SW480 (cell line): ENCODE measurements at regions not wholly inside any gene's neighbourhood (a gene's known extent, or its start where the extent isn't known, plus 50 kb on each side); places are given as distances from the start of the nearest gene placed in this dataset.

Experiments used
- DNase-seq: peaks from one replicate; pipeline ENCODE4 v3.0.0-alpha.2; 2016; ENCODE audit warnings: low spot score

DNA sequence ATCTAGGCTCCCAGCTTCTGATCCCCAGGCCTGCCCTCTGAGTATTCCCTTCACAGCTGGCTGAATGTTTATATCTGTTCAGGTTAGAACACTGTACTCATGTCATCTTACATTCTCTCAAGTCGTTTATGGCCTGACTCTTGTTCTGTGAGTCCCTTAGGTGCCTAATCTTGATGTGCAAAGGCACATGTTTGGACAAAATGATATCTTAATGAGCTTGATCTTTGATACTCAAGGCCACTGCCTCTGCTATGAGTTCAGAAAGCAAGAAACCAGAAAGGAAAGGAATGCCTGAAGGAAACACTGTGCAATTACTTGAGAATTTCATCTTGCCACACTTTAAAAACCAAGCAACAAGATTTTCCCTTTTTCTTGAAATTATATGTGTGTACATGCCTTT lies 391.8 kb upstream of the ZNF608 start:
- DNase-seq, result no peak

- DNase-seq, result no peak
These were observed 393.2 kb upstream of the ZNF608 start for GRCh38 chr5:125139590-125139989.

GRCh38 chr5:125140220-125140619 lies 393.8 kb upstream of the ZNF608 start:
- no peak for DNase-seq

- DNase-seq, result no peak
These were observed 394.4 kb upstream of the ZNF608 start for GRCh38 chr5:125140855-125141254.

- no peak for DNase-seq
These were observed 396.0 kb upstream of the ZNF608 start for GRCh38 chr5:125142458-125142857.

DNA sequence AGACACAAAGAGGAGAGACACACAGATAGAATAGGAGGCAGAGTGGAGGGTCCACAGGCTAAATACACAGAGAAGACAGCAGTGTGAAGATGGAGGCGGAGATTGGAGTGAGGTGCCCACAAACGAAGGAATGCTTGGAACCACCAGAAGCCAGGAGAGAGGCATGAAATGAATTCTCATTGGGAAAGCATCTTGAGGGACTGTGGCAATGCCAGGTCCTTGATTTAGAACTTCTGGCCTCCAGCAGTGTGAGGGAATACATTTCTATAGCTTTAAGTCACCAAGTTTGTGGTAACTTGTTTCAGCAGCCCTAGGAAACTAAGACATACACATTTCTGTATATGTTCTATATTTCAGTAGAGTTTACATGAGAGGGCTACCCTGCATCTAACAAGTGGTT lies 396.6 kb upstream of the ZNF608 start:
- DNase-seq, result no peak

DNA sequence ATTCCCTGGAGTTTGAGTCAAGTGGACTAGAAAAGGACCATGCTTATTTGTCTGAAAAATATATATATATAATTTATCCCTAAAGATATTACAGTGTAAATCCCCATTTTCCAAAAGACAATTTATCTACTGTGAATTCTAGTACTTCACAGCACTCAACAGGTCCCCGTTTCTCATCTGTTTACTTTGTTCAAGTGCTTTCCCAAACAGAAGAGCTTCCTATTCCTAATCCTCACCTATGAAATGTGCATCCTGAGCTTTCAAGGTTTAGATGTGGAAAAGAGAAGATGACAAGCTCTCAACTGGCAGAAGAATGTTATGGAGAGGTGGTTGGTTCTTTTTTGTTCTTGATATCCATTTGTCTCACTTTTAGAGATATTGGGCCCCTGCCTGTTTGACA lies 401.6 kb upstream of the ZNF608 start:
- DNase-seq, result no peak

DNA sequence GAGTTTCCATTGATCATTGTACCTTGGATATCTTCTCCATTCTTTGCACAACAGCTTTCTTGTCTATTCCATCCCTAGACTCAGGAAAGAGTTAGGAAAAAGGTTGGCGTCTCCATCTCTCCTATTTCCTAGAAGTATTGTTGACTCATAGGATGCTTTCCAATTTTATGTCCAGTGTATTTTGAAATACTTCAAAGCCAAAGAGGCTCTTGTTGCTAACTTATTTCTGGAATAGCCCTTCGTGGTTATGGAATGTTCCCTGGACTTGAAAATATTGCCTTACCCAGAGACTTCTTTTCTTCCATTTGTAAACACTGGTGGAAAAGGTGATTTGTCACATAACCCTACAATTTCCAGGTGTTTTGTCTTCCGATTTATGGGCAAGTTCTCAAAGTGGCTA lies 402.3 kb upstream of the ZNF608 start:
- no peak for DNase-seq

GRCh38 chr5:125149110-125149509 lies 402.7 kb upstream of the ZNF608 start:
- no peak for DNase-seq

GRCh38 chr5:125149527-125149926 lies 403.1 kb upstream of the ZNF608 start:
- DNase-seq, result no peak

GRCh38 chr5:125150041-125150669 lies 403.7 kb upstream of the ZNF608 start:
- DNase-seq, result no peak

GRCh38 chr5:125151150-125151900 lies 404.9 kb upstream of the ZNF608 start:
- DNase-seq, result no peak

DNA sequence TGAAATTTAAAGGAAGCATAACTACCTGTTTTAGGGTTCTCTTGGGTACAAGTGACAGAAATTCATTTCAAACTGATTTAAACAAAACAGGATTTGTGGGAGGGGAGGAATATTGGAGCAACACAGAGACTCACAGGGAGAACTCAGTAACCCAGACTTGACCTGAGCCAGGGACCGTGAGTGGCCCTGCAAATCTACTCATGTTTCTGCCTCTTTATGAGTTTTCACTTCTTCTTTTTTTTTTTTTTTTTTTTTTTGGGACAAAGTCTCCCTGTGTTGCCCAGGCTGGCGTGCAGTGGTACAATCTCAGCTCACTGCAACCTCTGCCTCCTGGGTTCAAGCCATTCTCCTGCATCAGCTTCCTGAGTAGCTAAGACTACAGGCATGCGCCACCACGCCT lies 405.6 kb upstream of the ZNF608 start:
- DNase-seq, result no peak

DNA sequence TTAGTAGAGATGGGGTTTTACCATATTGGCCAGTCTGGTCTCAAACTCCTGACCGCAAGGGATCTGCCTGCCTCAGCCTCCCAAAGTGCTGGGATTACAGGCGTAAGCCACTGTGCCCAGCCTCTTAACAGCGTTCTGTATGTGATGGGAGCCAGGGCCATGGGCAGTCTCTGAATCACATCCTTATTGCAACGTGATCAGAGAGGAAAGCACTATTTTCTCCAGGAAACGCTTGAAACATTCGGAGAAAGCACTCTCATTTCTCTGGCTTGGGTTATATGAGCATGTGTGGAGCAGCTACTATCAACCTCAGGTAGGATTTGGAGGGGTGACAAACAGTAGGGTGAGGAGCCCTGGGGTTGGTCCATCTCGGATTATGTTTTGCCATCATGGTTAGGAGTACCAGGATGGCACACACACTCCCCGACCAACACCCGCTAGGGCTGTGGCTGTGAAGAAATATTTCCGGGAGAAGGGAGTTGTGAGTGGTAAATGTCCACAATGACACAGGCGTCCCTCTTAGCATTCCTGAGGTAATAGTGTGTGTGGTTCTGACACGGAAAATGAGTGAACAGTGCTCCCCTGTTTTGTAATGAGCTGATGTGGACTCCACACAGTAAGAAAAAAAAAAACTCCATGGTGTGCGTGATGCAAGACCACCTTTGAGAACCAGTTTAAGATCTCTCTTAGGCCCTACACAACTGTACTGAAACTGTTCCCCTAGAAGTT lies 406.2 kb upstream of the ZNF608 start:
- no peak for DNase-seq

DNA sequence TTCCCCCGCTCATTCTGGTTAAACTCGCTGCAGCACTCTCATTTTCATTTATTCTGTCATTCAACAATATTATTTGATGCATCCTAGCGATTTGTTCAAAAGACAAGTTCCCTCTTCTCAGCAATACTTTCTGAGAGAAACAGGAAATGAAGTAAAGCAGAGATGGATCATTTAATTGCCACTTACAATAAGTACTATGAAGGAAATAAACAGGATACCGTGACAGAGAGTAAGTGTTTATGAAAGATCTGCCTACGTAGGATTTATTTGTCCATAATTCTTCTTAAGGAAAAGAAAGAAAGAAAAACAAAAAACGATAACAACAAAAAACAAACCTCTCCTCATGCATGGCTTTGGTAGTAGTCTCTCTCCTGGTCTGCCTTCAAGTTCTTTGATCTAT lies 406.8 kb upstream of the ZNF608 start:
- no peak for DNase-seq

DNA sequence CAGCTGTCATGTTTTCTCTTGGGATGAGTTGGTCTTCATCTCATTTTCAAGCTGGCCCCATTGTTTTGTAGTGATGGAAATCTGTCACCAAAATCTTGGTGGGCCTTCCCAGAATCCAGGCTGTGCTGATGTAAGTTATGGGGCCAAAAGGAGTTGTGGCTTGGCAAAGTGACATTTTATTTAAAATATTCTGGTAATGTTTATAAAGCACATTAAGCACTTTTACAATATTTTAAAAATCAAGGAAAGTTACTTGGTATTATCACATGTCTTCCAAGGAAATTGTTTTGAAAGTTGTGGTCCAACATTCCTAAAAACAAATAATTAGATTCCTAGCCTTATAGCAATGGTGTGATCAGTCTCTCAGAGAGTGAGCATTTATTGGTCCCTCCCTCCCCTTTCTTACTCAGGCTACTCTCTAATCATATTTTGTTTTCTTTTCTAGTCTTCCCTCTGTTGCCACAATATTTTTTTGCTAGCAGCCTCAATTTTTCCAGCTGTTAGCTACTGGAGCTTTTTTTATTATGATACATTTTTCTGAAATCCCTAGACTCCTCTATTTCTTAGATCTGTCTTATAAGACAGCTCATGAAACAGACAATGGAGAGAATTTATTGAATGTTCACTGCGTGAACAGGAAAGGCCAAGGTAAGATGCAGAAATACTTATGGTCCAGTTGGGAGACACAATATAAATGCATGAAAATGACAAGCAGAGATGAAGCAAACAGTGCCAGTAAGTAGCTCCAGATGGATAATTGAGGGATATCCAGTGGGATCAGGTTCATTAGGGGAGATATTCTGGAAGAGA lies 408.1 kb upstream of the ZNF608 start:
- DNase-seq, result no peak

GRCh38 chr5:125160787-125161502 lies 414.5 kb upstream of the ZNF608 start:
- no peak for DNase-seq

GRCh38 chr5:125162714-125163113 lies 416.3 kb upstream of the ZNF608 start:
- DNase-seq, result no peak

GRCh38 chr5:125169396-125169795 lies 423.0 kb upstream of the ZNF608 start:
- no peak for DNase-seq

DNA sequence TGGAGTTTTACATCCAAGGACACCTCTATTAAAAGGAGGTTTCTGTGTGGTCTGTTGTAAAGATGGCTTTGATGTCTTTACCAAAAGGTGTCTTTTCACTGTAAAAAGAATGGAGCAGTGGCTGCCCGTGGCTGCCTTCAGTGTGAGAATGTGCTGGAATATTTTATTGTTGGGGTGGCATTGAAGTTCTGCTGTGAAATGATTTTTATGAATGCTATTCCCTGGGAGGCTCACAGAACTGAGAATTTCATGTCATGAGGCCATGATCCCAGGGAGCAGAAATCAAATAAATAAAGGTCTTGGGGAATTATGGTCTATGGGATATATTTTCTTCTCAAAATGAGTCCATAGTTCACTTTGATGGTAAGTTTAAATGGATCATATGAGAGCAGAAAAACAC lies 425.2 kb upstream of the ZNF608 start:
- DNase-seq, result no peak

DNA sequence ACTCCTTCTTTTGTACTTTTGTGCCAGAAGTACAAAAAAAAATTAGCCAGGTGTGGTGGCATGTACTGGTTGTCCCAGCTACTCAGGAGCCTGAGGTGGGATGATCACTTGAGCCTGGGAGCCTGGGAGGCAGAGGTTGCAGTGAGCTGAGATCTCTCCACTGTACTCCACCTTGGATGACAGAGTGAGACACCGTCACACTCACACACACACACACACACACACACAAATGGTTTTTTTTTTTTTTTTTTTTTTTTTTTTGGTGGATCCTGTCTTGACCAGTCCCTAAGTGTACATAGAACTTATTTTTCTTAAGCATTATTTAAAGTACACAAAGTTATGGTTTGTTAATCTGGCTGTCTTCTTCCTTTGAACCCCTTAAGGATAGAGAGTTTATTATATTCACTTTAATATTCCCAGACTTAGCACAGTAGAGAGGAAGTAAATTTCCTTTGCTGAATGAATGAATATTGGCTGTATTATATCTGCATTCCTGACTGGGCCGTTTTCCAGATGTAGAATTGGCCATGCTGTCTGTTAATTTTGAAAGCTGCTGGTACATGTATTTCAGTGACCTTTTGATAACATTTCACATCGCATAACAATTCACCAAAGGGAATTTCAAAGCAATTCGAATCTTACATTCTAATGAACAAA lies 429.0 kb upstream of the ZNF608 start:
- no peak for DNase-seq
